HG03575 (cell line): ENCODE measurements at regions not wholly inside any gene's neighbourhood (a gene's known extent, or its start where the extent isn't known, plus 50 kb on each side); places are given as distances from the start of the nearest gene placed in this dataset.

Experiments used
- ATAC-seq: cut with Tn5 transposase; IDR thresholded peaks from one replicate; pipeline ENCODE4 v1.9.1; 2021; ENCODE audit not compliant: unreplicated experiment, insufficient number of reproducible peaks, low FRiP score; ENCODE audit errors: extremely low read depth

DNA sequence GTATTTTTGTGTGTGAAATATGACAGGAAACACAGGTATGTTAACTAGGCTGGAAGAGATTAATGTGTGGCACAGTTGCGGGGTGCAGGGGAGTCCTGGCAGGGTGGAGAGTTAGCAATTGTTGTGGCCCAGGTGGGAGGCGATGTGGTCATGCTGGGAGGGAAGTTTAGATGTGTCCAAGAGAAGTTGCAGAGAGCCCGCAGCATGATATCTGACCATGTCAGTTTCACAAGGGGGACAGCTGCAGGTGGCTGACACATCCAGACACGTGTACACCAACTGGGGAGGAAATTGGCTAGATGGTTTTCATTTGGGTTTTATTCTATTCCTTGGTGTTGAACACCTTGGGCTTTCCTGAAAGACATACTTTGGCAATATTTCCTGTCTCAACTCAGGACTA is 172.8 kb upstream of the RGMA start:
- no peak for ATAC-seq

DNA sequence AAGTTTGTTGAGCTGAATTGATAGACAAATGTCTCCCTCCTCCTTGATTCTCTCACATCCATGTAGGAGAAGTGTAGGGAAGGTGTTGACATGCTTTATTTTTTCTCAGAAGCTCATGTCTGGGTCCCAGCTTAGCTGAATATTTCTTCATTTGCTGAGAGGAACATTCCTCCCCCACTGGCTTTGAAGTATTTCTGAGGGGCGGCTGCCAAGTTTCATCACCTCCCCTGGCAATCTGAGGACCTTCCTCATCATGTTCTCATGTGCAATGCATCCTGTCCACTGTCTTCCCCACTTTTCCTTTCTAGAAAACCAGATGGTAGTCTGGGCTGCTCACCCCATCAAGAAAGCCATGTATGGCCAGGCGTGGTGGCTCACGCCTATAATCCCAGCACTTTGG is 168.9 kb upstream of the RGMA start:
- no peak for ATAC-seq

DNA sequence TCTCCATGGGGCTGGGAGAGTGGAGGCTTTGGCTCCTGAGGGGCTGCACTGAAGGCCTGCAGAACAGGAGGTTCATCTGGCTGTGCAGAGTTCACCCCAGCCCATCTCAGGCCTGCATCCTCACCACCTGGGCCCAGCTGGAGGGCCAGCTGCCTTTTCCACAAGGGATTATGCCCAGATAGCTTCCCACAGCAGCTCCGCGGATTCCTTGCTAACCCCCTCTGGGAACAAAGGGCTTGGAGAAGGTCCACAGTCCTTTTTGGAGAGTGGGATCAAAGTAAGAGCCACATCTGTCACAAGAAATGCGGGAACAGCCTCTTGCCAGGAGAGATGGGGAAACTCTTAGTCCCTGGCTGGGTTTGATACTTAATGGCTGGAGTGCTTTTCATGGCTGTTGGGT is 164.7 kb upstream of the RGMA start:
- ATAC-seq, result no peak

DNA sequence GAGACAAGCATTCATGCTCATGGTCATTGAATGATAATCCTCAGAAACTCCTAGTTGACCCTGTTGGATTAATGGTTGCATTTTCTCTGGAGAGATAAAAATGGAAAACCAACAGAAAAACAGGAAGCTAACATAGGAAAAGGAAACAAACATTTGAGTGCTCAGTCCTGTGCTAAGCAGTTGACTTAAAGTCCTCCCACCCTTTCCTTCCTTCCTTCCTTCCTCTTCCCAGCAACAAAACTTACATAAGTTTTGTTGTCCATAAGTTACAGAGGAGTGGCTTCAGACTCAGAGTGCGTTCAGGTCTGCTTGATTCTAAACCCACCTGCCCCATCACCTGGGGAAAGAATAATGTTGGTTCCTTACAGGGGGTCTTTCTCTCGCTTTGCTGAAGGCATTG is 163.8 kb upstream of the RGMA start:
- ATAC-seq, result no peak

DNA sequence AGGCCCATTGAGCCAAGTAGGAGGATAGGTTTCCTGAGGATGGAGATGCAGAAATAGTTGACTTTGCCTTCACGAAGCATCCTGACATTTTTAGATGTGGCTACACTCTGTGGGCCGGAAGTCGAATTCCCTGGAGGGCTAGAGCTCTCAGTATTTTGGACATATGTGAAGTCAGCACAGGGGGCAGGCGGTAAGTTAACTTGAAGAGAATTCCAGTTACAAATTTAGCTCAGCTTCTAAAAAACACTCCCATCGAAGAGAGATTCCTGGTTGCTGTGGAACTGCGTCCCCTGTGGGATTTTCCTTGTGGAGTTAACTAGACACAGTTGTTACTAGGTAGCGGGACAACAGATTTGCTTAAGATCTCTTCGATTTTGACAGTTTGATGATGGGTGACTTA is 161.9 kb upstream of the RGMA start:
- no peak for ATAC-seq

DNA sequence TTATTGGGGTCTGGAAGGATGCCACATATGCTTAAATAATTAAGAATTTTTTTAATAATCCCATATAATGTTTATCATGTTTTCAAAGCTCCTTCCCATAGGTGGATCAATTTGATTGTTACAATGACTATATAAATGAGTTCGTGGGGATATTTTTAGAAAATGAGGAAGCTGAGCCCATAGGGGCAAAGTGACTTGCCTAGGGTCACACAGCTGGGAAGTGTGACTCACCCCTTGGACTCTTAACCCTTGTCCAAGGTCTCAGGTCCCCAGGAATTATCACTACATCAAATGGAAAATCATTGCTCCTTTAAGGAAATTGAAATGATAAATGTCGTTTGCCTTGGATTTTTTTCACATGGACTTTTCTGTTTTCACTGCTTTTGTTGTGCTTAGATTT is 161.2 kb upstream of the RGMA start:
- no peak for ATAC-seq

DNA sequence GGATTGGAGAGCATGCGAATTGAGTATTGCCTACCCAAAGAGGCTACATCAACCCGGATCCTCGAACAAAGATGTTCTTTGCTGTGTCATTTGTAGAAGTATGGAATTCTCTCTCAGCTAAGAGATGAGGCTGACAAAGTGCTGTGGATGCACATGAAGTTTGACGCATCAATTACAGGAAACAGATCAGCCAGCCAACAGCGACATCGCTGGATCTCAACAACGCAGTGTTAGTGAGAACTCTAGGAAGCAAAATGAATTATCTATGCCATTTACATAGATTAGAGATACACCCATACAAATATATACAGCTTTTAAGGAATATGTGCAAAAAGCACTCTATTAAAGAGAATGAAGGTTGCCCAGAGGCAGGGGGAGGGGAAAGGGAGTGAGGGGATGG is 160.6 kb upstream of the RGMA start:
- no peak for ATAC-seq

DNA sequence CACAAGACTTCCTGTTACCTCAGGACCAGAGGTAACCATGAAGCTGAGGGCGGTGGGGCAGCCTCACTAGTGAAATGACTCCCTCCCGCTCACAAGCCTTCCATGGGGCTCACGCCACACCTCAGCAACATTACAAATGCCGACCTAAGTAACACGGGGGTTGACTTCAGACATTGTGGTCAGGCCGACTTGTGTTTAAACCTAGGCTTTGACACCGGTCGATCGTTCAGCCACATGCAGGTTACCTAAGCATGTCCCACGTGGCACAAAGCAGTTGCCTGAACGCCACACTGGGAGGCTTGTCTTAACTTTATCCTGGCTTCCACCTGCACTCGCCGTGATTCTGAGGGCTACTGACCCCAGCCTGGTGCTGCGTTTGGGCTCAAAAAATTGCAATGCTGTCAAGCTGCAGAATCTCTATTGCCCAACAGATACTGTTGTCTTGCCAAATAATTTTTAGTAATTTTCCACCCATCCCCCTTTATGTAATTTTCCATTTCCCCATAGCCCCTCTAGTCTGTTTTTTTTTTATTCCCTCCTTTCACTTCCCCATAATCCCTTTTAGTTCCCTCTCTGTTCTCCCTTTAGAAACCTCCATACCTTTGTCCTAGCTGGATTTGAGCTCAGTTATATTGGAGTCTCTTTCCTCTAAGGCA is 158.6 kb upstream of the RGMA start:
- ATAC-seq, result no peak

DNA sequence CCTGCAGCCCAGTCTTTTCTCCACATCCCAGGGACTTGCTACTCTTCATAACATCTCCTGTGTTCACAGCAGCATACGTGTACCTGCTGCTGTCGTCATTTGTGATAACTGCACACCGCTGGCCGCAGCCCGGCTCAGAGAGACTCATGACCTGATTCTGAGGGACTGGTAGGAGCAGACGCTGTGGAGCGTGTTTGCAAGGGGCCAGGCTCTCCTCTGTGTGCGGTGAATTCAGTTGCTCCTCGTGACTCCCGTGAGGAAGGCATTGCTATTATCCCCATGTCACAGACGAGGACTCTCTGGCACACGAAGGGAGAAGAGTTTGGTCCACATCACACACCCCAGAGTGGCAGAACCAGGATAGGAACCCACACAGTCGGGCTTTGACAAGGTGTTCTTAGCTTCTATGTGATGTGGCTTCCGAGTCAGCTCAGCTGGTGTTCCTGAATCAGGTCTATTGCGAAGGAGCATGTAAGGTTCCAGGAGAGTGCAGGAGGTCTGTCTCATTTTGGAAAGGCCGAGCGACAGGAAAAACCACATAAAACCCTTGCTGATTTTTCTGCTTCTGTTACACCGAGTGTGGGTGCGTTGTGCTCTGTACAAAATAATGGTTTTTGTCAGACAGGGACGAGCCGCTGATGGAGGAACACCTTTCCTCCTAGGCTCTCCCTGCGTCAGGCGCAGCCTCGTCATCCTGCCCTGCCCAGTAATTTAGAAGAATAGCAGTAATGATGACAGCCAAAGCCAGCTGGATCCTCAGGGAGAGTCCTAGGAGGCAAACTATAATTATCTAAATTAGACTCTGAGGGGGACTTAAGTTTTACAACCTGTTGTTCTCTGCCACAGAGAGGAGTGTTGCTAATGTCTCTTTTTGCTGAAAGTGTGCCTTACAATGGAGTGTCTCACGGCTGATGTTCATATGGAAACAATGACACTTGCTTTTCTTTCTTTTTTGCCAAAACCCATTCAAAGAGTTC is 157.5 kb upstream of the RGMA start:
- ATAC-seq, result no peak

DNA sequence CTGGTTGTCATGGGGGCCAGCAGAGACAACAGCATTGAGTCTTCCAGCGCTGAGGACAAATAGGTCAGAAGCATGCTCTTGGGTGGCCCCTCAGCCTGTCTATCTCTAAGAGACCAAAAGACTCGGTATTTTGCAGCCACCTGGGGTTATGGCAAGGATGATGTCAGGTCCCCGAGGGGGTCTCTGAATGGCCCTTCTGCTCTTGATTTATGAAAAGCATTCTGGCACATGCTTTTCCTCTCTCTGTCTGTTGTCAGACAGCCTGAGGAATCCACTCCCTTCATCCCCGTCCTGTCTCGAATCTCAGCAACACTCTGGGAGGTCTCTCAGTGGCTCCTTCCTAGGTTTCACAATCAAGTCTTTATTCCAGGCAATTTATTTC is 156.6 kb upstream of the RGMA start:
- no peak for ATAC-seq

DNA sequence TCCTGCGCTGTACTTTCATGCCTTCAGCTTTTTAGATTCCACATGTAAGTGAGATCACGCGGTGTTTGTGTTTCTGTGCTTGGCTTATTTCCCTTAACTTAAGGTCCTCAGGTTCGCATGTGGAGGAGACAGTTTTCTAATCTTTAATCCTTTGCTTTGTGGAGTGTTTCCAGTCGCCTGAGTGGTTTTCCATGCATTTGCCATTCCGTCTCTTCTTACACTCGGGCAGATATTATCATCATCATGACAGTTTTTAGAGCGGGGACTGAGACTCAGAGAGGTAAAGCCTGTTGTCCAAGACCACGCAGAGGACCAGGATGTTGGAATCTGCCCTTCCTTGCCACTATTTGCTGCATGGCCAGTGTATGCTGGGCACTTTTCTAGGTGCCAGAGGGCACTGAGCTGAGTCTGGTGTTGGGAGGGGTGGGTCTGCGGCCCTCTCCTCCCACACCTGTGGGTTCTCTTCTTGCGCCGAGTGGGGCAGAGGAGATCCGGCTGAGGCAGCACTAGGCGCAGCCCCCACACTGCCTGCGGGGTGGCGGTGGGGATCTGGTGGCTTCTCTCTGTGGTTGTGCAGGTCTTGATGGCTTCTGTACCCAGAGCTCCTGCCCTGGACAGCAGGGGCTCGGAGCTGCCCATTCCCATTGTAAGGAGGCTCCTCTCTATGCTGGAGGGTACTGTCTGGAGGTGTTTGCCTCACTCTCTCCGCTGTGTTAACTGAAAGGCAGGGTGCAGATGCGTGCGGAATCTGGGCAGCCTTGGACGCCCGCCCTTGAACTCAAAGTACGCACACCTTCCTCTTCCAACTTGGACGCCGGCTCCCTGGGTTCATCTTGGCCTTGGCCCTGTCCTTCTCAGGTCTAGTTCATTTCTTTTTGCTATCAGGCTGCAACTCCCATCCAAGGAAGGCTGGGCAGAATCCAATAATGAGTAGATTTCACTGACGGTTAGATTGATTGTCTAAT is 156.0 kb upstream of the RGMA start:
- no peak for ATAC-seq

DNA sequence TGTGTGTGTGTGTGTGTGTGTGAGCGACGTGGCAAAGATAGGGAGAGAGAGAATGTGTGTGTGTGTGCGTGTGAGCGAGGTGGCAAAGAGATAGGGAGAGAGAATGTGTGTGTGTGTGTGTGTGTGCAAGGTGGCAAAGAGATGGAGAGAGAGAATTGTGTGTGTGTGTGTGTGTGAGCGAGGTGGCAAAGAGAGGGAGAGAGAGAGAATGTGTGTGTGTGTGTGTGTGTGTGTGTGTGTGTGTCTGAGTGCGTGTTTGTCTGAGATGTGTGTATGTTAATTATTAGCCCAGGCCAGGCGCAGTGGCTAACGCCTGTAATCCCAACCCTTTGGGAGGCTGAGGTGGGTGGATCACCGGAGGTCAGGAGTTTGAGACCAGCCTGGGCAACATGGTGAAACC is 154.6 kb upstream of the RGMA start:
- ATAC-seq, result no peak

DNA sequence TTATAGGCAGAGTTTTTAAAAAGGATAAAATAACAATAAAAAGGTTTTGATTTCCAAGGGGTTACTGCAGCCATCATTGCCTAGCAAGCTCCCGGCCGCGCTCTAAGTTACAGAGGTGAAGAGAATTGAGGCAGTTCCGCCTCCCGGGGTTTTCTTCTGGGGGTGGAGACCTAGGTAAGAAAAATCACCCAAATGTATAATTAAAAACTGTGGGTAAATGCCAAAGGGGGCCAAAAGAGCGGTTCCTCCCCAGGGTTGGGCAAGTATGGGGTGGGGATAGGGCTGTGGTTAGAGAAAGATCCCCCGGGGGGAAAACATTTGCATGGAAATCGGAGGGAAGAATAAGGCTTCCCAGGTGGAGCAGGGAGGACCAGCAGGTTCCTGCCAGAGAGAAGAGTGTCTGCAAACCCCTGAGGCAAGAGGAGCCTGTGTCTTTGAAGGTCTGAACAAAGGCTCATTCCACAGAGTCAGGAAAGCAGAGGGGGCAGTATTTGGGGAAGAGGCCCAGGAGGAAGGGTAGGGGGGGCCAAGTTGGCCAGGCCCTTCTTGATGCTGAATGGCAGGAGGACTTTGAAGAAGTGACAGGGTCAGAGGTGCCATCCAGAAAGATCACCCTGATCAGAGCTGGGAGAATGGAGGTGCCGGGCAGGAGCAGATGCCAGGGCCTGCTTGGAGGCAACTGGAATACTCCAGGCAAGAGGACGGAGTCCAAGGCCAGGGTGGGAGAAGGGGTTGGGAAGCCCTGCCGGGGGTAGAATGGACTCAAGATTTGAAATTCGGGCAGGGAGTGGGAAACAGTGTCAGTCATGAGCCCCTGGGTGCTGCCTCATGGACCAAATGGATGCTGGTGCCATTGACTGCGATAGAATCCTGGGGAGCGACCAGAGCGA is 152.9 kb upstream of the RGMA start:
- ATAC-seq, result no peak

DNA sequence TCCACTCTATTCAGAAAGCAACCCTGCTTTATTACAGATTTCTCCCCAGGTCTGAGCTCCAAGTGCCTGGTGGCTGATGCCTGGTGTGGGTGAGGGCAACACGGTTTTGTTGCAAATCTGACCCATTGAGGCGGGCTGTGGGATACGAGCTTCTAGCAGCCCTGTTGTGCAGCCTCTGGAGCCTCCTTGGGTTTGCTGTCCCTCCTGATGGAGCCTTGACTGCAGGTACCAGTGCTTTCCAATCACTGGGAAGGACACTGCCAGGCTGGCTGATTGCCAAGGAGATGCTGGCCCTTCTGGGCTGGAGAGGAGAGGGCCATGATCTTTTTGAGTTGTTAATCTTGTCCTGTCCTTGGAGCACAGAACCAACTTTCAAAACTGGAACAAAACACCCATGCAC is 151.0 kb upstream of the RGMA start:
- ATAC-seq, result no peak

DNA sequence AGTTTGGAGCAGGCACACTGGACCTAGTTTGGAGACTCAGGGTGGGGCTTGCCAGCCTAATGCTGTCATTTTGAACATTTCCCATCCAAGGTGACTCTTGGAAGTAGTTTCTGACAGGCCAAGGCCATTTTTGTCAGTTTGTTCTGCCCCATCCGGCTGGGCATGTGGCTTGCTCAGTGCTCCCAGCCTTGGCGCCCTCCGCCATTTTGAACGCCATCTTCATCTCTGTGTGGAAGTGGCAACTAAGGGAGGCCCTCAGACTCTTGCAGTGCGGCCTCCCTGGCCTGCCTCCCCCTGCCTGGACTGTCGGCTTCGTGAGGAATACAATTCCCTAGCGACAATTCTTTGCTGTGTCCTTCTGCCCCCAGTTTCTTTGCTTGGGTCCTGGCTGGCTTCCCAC is 150.6 kb upstream of the RGMA start:
- no peak for ATAC-seq

DNA sequence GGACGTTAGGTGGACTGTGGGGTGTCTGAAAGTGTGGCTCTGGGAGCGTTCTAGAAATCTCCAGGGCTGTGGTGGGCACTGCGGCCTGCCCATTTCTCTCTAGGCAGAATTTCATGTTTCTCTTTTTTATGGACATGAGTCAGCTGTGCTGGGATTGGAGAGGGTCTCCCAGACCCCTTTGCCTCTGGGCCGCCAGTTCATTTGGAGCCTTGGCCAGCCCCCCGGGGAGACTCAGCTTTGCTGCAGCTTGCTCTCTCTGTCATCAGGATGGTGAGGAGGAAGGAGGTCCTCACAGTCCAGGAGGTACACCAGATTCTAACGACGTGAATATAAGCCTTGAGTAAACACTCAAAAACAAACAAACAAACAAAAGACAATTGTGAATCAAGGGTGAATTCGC is 149.6 kb upstream of the RGMA start:
- ATAC-seq, result no peak

DNA sequence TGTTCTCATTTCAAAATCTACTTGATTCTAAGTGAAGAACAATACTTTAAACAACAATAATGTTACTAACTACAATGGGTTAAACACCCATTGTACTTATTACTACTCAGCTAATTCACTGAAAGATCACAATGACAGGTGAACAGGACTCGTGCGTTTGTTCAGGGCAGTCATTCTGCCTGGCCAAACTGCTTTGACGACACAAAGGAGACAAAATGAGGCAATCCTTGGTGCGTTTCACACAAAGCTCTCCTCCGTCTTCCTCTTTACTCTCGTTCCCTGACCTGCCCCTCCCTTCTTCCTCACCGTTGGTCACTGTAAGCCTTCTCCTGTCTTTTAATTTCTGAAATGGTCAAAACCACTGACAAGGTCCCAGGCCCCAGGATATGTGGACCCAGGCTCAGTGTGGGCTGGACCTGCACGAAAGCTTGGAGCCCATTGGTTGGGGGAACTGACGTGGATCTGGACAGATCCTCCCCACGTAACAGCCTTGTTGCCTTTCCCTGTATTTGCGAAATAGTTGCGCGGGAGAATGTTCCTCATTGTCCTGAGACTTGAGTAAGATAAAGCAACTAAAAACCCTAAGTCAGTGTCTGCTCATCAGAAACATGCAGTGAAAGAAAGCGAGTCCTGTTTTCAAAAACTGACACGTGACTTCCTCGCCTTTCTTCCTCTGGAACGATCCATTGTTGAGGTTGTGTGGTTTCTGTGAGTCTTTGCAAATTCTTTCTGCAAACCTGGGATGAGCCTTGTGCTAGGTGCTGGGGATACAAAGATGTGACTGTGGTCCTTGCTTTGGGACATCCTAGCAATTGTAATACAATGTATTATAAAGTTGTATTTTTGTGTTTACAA is 147.1 kb upstream of the RGMA start:
- ATAC-seq, result no peak

DNA sequence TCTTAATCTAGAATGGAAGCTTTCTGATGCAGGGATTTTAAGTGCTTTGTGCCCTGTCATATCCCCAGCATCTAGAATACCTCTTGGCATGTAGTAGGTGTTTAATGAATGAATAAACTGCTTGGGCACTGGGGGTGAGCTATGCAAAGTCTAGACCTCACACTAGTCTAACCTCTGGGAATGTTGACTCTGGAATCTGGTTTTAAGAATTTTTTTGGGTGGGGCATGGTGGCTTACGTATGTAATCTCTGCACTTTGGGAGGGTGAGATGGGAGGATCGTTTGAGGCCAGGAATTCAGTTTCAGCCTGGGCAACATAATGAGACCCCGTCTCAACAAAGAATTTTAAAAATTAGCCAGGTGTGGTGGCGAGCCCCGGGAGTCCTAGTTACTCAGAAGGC is 146.3 kb upstream of the RGMA start:
- ATAC-seq, result no peak
